WTC11 (cell line): ENCODE measurements at regions not wholly inside any gene's neighbourhood (a gene's known extent, or its start where the extent isn't known, plus 50 kb on each side); places are given as distances from the start of the nearest gene placed in this dataset.

Experiments
- ATAC-seq: fragments of 200-7000 bp; cut with Tn5 transposase; 2 replicates; pipeline ENCODE4 v1.10.0; 2021; ENCODE audit warnings: mild to moderate bottlenecking, moderate library complexity
- CTCF ChIA-PET: fragments of 300-600 bp; sonication (Branson Sonifier 250); formaldehyde crosslinking; loops from one replicate; lab custom pipeline; 2021; ENCODE audit warnings: antibody characterized with exemption; lab: Charles Lee
- POLR2A ChIA-PET: fragments of 350-600 bp; sonication (Branson Sonifier 250); formaldehyde crosslinking; loops from one replicate; lab custom pipeline; 2021; ENCODE audit warnings: antibody characterized with exemption; lab: Charles Lee
- DNase-seq: peaks from one replicate; pipeline ENCODE4 v3.0.0; 2021; ENCODE audit warnings: low spot score
- H3K27ac Mint-ChIP-seq: 2 replicates; pipeline ENCODE4 v1.8.0; 2021; ENCODE audit warnings: mixed read lengths
- H3K27me3 Mint-ChIP-seq: 2 replicates; pipeline ENCODE4 v1.8.0; 2021; ENCODE audit warnings: low read depth, mild to moderate bottlenecking, moderate library complexity, mixed read lengths
- H3K36me3 Mint-ChIP-seq: 2 replicates; pipeline ENCODE4 v1.8.0; 2021; ENCODE audit warnings: mixed read lengths
- H3K4me1 Mint-ChIP-seq: 2 replicates; pipeline ENCODE4 v1.8.0; 2022; ENCODE audit warnings: mixed read lengths
- H3K4me3 Mint-ChIP-seq: 2 replicates; pipeline ENCODE4 v1.8.0; 2021; ENCODE audit warnings: mild to moderate bottlenecking, moderate library complexity, mixed read lengths
- H3K9me3 Mint-ChIP-seq: 2 replicates; pipeline ENCODE4 v1.8.0; 2021; ENCODE audit warnings: mixed read lengths
- ATF1 ChIP-seq: sonication (generic); formaldehyde crosslinking; IDR thresholded peaks from 2 replicates; pipeline ENCODE4 v1.8.1; 2023; ENCODE audit warnings: mild to moderate bottlenecking, moderate library complexity, missing genetic modification reagents
- CREM ChIP-seq: sonication (generic); formaldehyde crosslinking; IDR thresholded peaks from 2 replicates; pipeline ENCODE4 v1.8.1; 2022; ENCODE audit warnings: mild to moderate bottlenecking, missing genetic modification reagents, moderate library complexity
- CTCF ChIP-seq: fragments of 200-600 bp; IDR thresholded peaks from 2 replicates; pipeline ENCODE4 v1.8.0; 2022; ENCODE audit warnings: antibody characterized with exemption
- ERG ChIP-seq: fragments of 250-450 bp; sonication (Bioruptor Pico); IDR thresholded peaks from 2 replicates; pipeline ENCODE4 v1.8.0; 2021; ENCODE audit warnings: mild to moderate bottlenecking
- ESRRA ChIP-seq: sonication (generic); formaldehyde crosslinking; IDR thresholded peaks from 2 replicates; pipeline ENCODE4 v1.8.1; 2022; ENCODE audit warnings: mild to moderate bottlenecking, missing genetic modification reagents, borderline replicate concordance
- ETV6 ChIP-seq: sonication (generic); formaldehyde crosslinking; IDR thresholded peaks from 2 replicates; pipeline ENCODE4 v1.8.1; 2022; ENCODE audit warnings: mild to moderate bottlenecking, missing genetic modification reagents
- IRF2 ChIP-seq: sonication (generic); formaldehyde crosslinking; IDR thresholded peaks from 2 replicates; pipeline ENCODE4 v1.8.0; 2022; ENCODE audit warnings: low read depth, missing genetic modification reagents, borderline replicate concordance
- NFATC4 ChIP-seq: fragments of 250-450 bp; sonication (Bioruptor Pico); IDR thresholded peaks from 2 replicates; pipeline ENCODE4 v1.9.0; 2021; ENCODE audit warnings: mild to moderate bottlenecking
- NFE2L1 ChIP-seq: sonication (generic); formaldehyde crosslinking; IDR thresholded peaks from 2 replicates; pipeline ENCODE4 v1.8.1; 2023; ENCODE audit warnings: missing genetic modification reagents
- NR1H2 ChIP-seq: sonication (generic); formaldehyde crosslinking; IDR thresholded peaks from 2 replicates; pipeline ENCODE4 v1.9.0; 2021; ENCODE audit warnings: mild to moderate bottlenecking, moderate library complexity, missing genetic modification reagents
- NR2C2 ChIP-seq: sonication (generic); formaldehyde crosslinking; IDR thresholded peaks from 2 replicates; pipeline ENCODE4 v1.8.0; 2022; ENCODE audit warnings: mild to moderate bottlenecking, missing genetic modification reagents
- NR3C1 ChIP-seq: sonication (generic); formaldehyde crosslinking; conservative IDR thresholded peaks from 2 replicates; pipeline ENCODE4 v1.8.1; 2023; ENCODE audit warnings: low read depth, mild to moderate bottlenecking, missing genetic modification reagents
- SMAD3 ChIP-seq: sonication (generic); formaldehyde crosslinking; IDR thresholded peaks from 2 replicates; pipeline ENCODE4 v1.8.0; 2022; ENCODE audit warnings: missing genetic modification reagents, mild to moderate bottlenecking, borderline replicate concordance
- USF1 ChIP-seq: sonication (generic); formaldehyde crosslinking; IDR thresholded peaks from 2 replicates; pipeline ENCODE4 v1.8.0; 2022; ENCODE audit warnings: mild to moderate bottlenecking, missing genetic modification reagents
- USF2 ChIP-seq: sonication (generic); formaldehyde crosslinking; IDR thresholded peaks from 2 replicates; pipeline ENCODE4 v1.8.1; 2023; ENCODE audit warnings: mild to moderate bottlenecking, missing genetic modification reagents, moderate library complexity
- ZBTB21 ChIP-seq: sonication (generic); formaldehyde crosslinking; IDR thresholded peaks from 2 replicates; pipeline ENCODE4 v1.8.1; 2023; ENCODE audit warnings: mild to moderate bottlenecking, missing genetic modification reagents, borderline replicate concordance
- ZNF121 ChIP-seq: sonication (generic); formaldehyde crosslinking; IDR thresholded peaks from 2 replicates; pipeline ENCODE4 v1.8.0; 2023; ENCODE audit warnings: missing genetic modification reagents
- ZNF232 ChIP-seq: sonication (generic); formaldehyde crosslinking; IDR thresholded peaks from 2 replicates; pipeline ENCODE4 v1.8.0; 2022; ENCODE audit warnings: mild to moderate bottlenecking, missing genetic modification reagents
- ZNF281 ChIP-seq: sonication (generic); formaldehyde crosslinking; IDR thresholded peaks from 2 replicates; pipeline ENCODE4 v1.8.0; 2023; ENCODE audit warnings: mild to moderate bottlenecking, missing genetic modification reagents
- ZNF423 ChIP-seq: fragments of 250-450 bp; sonication (Bioruptor Pico); IDR thresholded peaks from 2 replicates; pipeline ENCODE4 v2.1.2; 2022; ENCODE audit warnings: mild to moderate bottlenecking, moderate library complexity
- ZNF425 ChIP-seq: fragments of 250-450 bp; sonication (Bioruptor Pico); conservative IDR thresholded peaks from 2 replicates; pipeline ENCODE4 v1.9.0; 2021; ENCODE audit warnings: mild to moderate bottlenecking

- Mint-ChIP-seq H3K9me3 (peaks cover 8% of the 10 kb centered on the region), H3K36me3 (peaks cover 4% of the 10 kb centered on the region; the same call in 1 of the 2 replicates), H3K27ac (no peak overlapping the region), H3K4me1 (peaks cover 44% of the 10 kb centered on the region), H3K27me3 (peaks cover 50% of the 10 kb centered on the region), H3K4me3 (no peak overlapping the region)
- TF ChIP-seq ZBTB21 (no peak), ZNF281 (CRISPR knock-in tag) (no peak), NR3C1 (CRISPR knock-in tag) (no peak)
- DNase-seq (no peak), ATAC-seq (no peak)
- CTCF ChIA-PET: no interaction called here
- POLR2A ChIA-PET: interaction anchor here (0.6 kb wide), 1 partner anchor 100 kb away, joined by 3 read pairs; no protein-coding TSS in a partner anchor
Observed at GRCh38 chr2:172299741-172300140, 127.6 kb upstream of the ITGA6 start.

GRCh38 chr2:172300851-172301250, 126.5 kb upstream of the ITGA6 start:
- H3K9me3 Mint-ChIP-seq: peaks cover 8% of the 10 kb centered on the region
- H3K4me1 Mint-ChIP-seq: peaks cover 41% of the 10 kb centered on the region
- no peak overlapping the region for H3K27ac Mint-ChIP-seq
- DNase-seq: no peak
- no peak overlapping the region for H3K4me3 Mint-ChIP-seq
- CTCF ChIA-PET: no interaction called here
- POLR2A ChIA-PET: interaction anchor here (0.5 kb wide), 1 partner anchor 22 kb away, joined by 6 read pairs; no protein-coding TSS in a partner anchor
- H3K27me3 Mint-ChIP-seq: peaks cover 42% of the 10 kb centered on the region
- ATAC-seq: no peak
- TF ChIP-seq NFE2L1 (CRISPR knock-in tag) (no peak), USF1 (CRISPR knock-in tag) (no peak), CREM (CRISPR knock-in tag) (no peak), ZNF232 (CRISPR knock-in tag) (no peak), NR2C2 (CRISPR knock-in tag) (no peak), ZNF121 (CRISPR knock-in tag) (no peak), ETV6 (CRISPR knock-in tag) (no peak), ERG (CRISPR knock-in tag) (no peak), ATF1 (CRISPR knock-in tag) (no peak), ESRRA (no peak), ZNF425 (CRISPR knock-in tag) (no peak), IRF2 (CRISPR knock-in tag) (no peak), NR1H2 (CRISPR knock-in tag) (no peak)
- peaks cover 4% of the 10 kb centered on the region; the same call in 1 of the 2 replicates for H3K36me3 Mint-ChIP-seq

GRCh38 chr2:172305066-172305465, 122.3 kb upstream of the ITGA6 start:
- Mint-ChIP-seq H3K27ac (no peak overlapping the region), H3K27me3 (peaks cover 3% of the 10 kb centered on the region), H3K4me1 (peaks cover 18% of the 10 kb centered on the region), H3K9me3 (peaks cover 8% of the 10 kb centered on the region), H3K36me3 (peaks cover 4% of the 10 kb centered on the region; the same call in 1 of the 2 replicates), H3K4me3 (no peak overlapping the region)
- DNase-seq (no peak), ATAC-seq (no peak; the same call in 1 of the 2 replicates)
- TF ChIP-seq ZNF423 (no peak), CTCF (no peak), USF2 (CRISPR knock-in tag) (peak; percentile 27; the same call in 1 of the 2 replicates), SMAD3 (CRISPR knock-in tag) (no peak), IRF2 (CRISPR knock-in tag) (no peak), NFATC4 (CRISPR knock-in tag) (no peak)
- POLR2A ChIA-PET: interaction anchor here (0.5 kb wide), 1 partner anchor 57 kb away, joined by 8 read pairs; no protein-coding TSS in a partner anchor
- CTCF ChIA-PET: no interaction called here
